Esophagus (tissue), 2 donors: ENCODE measurements at regions not wholly inside any gene's neighbourhood (a gene's known extent, or its start where the extent isn't known, plus 50 kb on each side); places are given as distances from the start of the nearest gene placed in this dataset.

ENCODE experiments used
- H3K27ac ChIP-seq, 2 donors: one replicate each; pipeline ENCODE4 v1.5.1; 2013; ENCODE audit warnings: low read depth in 2 of 2, mild to moderate bottlenecking in 2 of 2, inconsistent platforms in 1 of 2, low read length in 1 of 2, moderate library complexity in 1 of 2
- H3K27me3 ChIP-seq, 2 donors: one replicate each; pipeline ENCODE4 v1.6.1; 2013; ENCODE audit warnings: low read length in 2 of 2, control low read depth in 1 of 2, mild to moderate bottlenecking in 1 of 2; ENCODE audit not compliant: insufficient read depth in 2 of 2, control insufficient read depth in 1 of 2
- H3K36me3 ChIP-seq, 2 donors: one replicate each; pipeline ENCODE4 v1.6.1; 2013; ENCODE audit warnings: low read length in 1 of 2; ENCODE audit not compliant: control insufficient read depth in 2 of 2, insufficient read depth in 2 of 2
- H3K4me1 ChIP-seq, 2 donors: one replicate each; pipeline ENCODE4 v1.6.1; 2013; ENCODE audit warnings: low read length in 1 of 2; ENCODE audit not compliant: control insufficient read depth in 2 of 2, insufficient read depth in 2 of 2
- H3K4me3 ChIP-seq, 2 donors: one replicate each; pipeline ENCODE4 v1.5.1; 2013; ENCODE audit warnings: low read length in 2 of 2, mild to moderate bottlenecking in 2 of 2, low read depth in 1 of 2, moderate library complexity in 1 of 2
- H3K9me3 ChIP-seq, 2 donors: one replicate each; pipeline ENCODE4 v1.6.1; 2013; ENCODE audit warnings: mild to moderate bottlenecking in 2 of 2, low read depth in 1 of 2, low read length in 1 of 2, moderate library complexity in 1 of 2; ENCODE audit not compliant: control insufficient read depth in 2 of 2, insufficient read depth in 1 of 2
- WGBS, 2 donors: extraction: QIAGEN DNeasy Blood & Tissue Kit; methylation state at CpG; one replicate each; pipeline ENCODE4 v1.1.7; 2013; 5-methylcytosine and 5-hydroxymethylcytosine counted together
- donor health status: healthy with polysubstance abuse.
- donor health status: Bipolar disorder and iron deficiency.

- no peaks in the 10 kb centered on the region for H3K36me3 ChIP-seq
- no peaks in the 10 kb centered on the region for H3K27me3 ChIP-seq
- no peaks in the 10 kb centered on the region for H3K9me3 ChIP-seq
- no peaks in the 10 kb centered on the region for H3K4me1 ChIP-seq
- 73 to 76% methylated on average over 6 of the region's 6 CpGs for WGBS, 2 donors
- H3K27ac ChIP-seq = no peak overlapping the region
- no peak overlapping the region for H3K4me3 ChIP-seq
Measured at GRCh38 chr4:83931659-83932438, 395.9 kb downstream of the GPAT3 start.

- Histone ChIP-seq H3K27me3 (no peaks in the 10 kb centered on the region), H3K27ac (no peak overlapping the region), H3K4me1 (no peaks in the 10 kb centered on the region), H3K4me3 (no peak overlapping the region), H3K36me3 (no peaks in the 10 kb centered on the region), H3K9me3 (no peaks in the 10 kb centered on the region)
- 46% methylated on average over 4 of the region's 4 CpGs for WGBS, 2 donors
Measured at GRCh38 chr4:83929550-83929949, 393.6 kb downstream of the GPAT3 start.

GRCh38 chr4:83926950-83927349 lies 391.0 kb downstream of the GPAT3 start:
- H3K27ac ChIP-seq = no peak overlapping the region
- WGBS, 2 donors = 49 to 62% methylated on average over 1 of the region's 1 CpG
- no peaks in the 10 kb centered on the region for H3K4me1 ChIP-seq
- no peaks in the 10 kb centered on the region for H3K36me3 ChIP-seq
- H3K4me3 ChIP-seq = no peak overlapping the region
- H3K27me3 ChIP-seq = no peaks in the 10 kb centered on the region
- no peaks in the 10 kb centered on the region for H3K9me3 ChIP-seq

- Histone ChIP-seq H3K4me3 (no peak overlapping the region), H3K4me1 (no peaks in the 10 kb centered on the region), H3K27me3 (no peaks in the 10 kb centered on the region), H3K36me3 (no peaks in the 10 kb centered on the region), H3K27ac (no peak overlapping the region), H3K9me3 (peaks cover 0 to 2% of the 10 kb centered on the region in 2 donors)
- WGBS, 2 donors = 76 to 80% methylated on average over 1 of the region's 1 CpG
Measured at GRCh38 chr4:83923341-83923740, 387.4 kb downstream of the GPAT3 start.

GRCh38 chr4:83922402-83922801 lies 386.5 kb downstream of the GPAT3 start:
- H3K4me1 ChIP-seq = no peaks in the 10 kb centered on the region
- no peak overlapping the region for H3K4me3 ChIP-seq
- H3K36me3 ChIP-seq = no peaks in the 10 kb centered on the region
- H3K27ac ChIP-seq = no peak overlapping the region
- no peaks in the 10 kb centered on the region for H3K27me3 ChIP-seq
- H3K9me3 ChIP-seq = peaks cover 0 to 2% of the 10 kb centered on the region in 2 donors
- WGBS, 2 donors = 22 to 23% methylated on average over 1 of the region's 1 CpG

- no peaks in the 10 kb centered on the region for H3K27me3 ChIP-seq
- H3K4me1 ChIP-seq = no peaks in the 10 kb centered on the region
- 93 to 95% methylated on average over 8 of the region's 8 CpGs for WGBS, 2 donors
- H3K27ac ChIP-seq = no peak overlapping the region
- peaks cover 0 to 2% of the 10 kb centered on the region in 2 donors for H3K9me3 ChIP-seq
- no peaks in the 10 kb centered on the region for H3K36me3 ChIP-seq
- H3K4me3 ChIP-seq = no peak overlapping the region
Measured at GRCh38 chr4:83921124-83921523, 385.2 kb downstream of the GPAT3 start.

- H3K9me3 ChIP-seq = peaks cover 0 to 2% of the 10 kb centered on the region in 2 donors
- no peak overlapping the region for H3K4me3 ChIP-seq
- no peak overlapping the region for H3K27ac ChIP-seq
- H3K4me1 ChIP-seq = no peaks in the 10 kb centered on the region
- no peaks in the 10 kb centered on the region for H3K27me3 ChIP-seq
- H3K36me3 ChIP-seq = no peaks in the 10 kb centered on the region
- WGBS, 2 donors = 74 to 84% methylated on average over 3 of the region's 3 CpGs
Measured at GRCh38 chr4:83920375-83920774, 384.5 kb downstream of the GPAT3 start.

GRCh38 chr4:83917572-83917971 lies 381.7 kb downstream of the GPAT3 start:
- H3K4me3 ChIP-seq = no peak overlapping the region
- H3K9me3 ChIP-seq = peaks cover 0 to 2% of the 10 kb centered on the region in 2 donors
- no peak overlapping the region for H3K27ac ChIP-seq
- no peaks in the 10 kb centered on the region for H3K4me1 ChIP-seq
- 76 to 77% methylated on average over 8 of the region's 8 CpGs for WGBS, 2 donors
- H3K36me3 ChIP-seq = no peaks in the 10 kb centered on the region
- H3K27me3 ChIP-seq = no peaks in the 10 kb centered on the region

GRCh38 chr4:83910693-83911092 lies 374.8 kb downstream of the GPAT3 start:
- no peaks in the 10 kb centered on the region for H3K27me3 ChIP-seq
- H3K4me3 ChIP-seq = no peak overlapping the region
- WGBS, 2 donors = 25 to 41% methylated on average over 1 of the region's 1 CpG

GRCh38 chr4:83906561-83906960 lies 370.7 kb downstream of the GPAT3 start:
- Histone ChIP-seq H3K9me3 (no peaks in the 10 kb centered on the region), H3K4me3 (no peak overlapping the region), H3K36me3 (no peaks in the 10 kb centered on the region), H3K4me1 (no peaks in the 10 kb centered on the region), H3K27me3 (no peaks in the 10 kb centered on the region), H3K27ac (no peak overlapping the region)
- WGBS, 2 donors = 50 to 64% methylated on average over 2 of the region's 2 CpGs

More at GRCh38 chr4:83910693-83911092, 374.8 kb downstream of the GPAT3 start:
- no peaks in the 10 kb centered on the region for H3K4me1 ChIP-seq
- no peak overlapping the region for H3K27ac ChIP-seq
- H3K36me3 ChIP-seq = no peaks in the 10 kb centered on the region
- no peaks in the 10 kb centered on the region for H3K9me3 ChIP-seq
